GM23338 (cell line): ENCODE measurements at regions not wholly inside any gene's neighbourhood (a gene's known extent, or its start where the extent isn't known, plus 50 kb on each side); places are given as distances from the start of the nearest gene placed in this dataset.
"Not testable (repeated sequence)": the region's sequence is repeated elsewhere in the genome, so short reads cannot be mapped to it uniquely, and the experiment has no call there.

Experiments used
- ATAC-seq: fragments of 200-7000 bp; cut with Tn5 transposase; 3 replicates; pipeline ENCODE4 v1.9.1; 2020
- DNase-seq: peaks from one replicate; pipeline ENCODE4 v3.0.0-alpha.2; 2015; ENCODE audit warnings: low spot score
- H2AFZ ChIP-seq: fragments of 200-600 bp; sonication (generic); 2 replicates; pipeline ENCODE4 v1.8.0; 2016; ENCODE audit warnings: antibody characterized with exemption, mild to moderate bottlenecking, moderate library complexity
- H3F3A ChIP-seq: fragments of 200-600 bp; sonication (generic); replicated peaks from 2 replicates; pipeline ENCODE4 v1.8.0; 2017; ENCODE audit warnings: antibody characterized with exemption, mixed run types, low read depth
- H3K27ac ChIP-seq: fragments of 200-600 bp; sonication (generic); 2 replicates; pipeline ENCODE4 v1.6.1; 2016; ENCODE audit warnings: low read depth
- H3K27me3 ChIP-seq: fragments of 200-600 bp; sonication (generic); 2 replicates; pipeline ENCODE4 v1.8.0; 2016; ENCODE audit warnings: mild to moderate bottlenecking, mixed run types, moderate library complexity; ENCODE audit not compliant: insufficient read depth
- H3K36me3 ChIP-seq: fragments of 200-600 bp; sonication (generic); 2 replicates; pipeline ENCODE4 v1.8.0; 2016; ENCODE audit warnings: mild to moderate bottlenecking; ENCODE audit not compliant: insufficient read depth
- H3K4me1 ChIP-seq: fragments of 200-600 bp; sonication (generic); 2 replicates; pipeline ENCODE4 v1.8.0; 2016; ENCODE audit warnings: mild to moderate bottlenecking, moderate library complexity; ENCODE audit not compliant: insufficient read depth
- H3K4me2 ChIP-seq: fragments of 200-600 bp; sonication (generic); 2 replicates; pipeline ENCODE4 v1.7.1; 2017; ENCODE audit warnings: mixed run types
- H3K4me3 ChIP-seq: fragments of 200-600 bp; sonication (generic); 2 replicates; pipeline ENCODE4 v1.6.1; 2016; ENCODE audit warnings: mixed run types
- H3K79me2 ChIP-seq: fragments of 200-600 bp; sonication (generic); replicated peaks from 2 replicates; pipeline ENCODE4 v1.8.0; 2017; ENCODE audit warnings: mild to moderate bottlenecking; ENCODE audit not compliant: insufficient read depth
- H3K9me2 ChIP-seq: fragments of 200-600 bp; sonication (generic); 2 replicates; pipeline ENCODE4 v1.8.0; 2017; ENCODE audit not compliant: insufficient read depth
- H4K20me1 ChIP-seq: fragments of 200-600 bp; sonication (generic); replicated peaks from 2 replicates; pipeline ENCODE4 v1.8.0; 2017; ENCODE audit warnings: mild to moderate bottlenecking; ENCODE audit not compliant: insufficient read depth
- H3K27ac Mint-ChIP-seq: 2 replicates; pipeline ENCODE4 v1.8.0; 2020; ENCODE audit warnings: inconsistent platforms, mild to moderate bottlenecking, moderate library complexity, mixed read lengths
- H3K27me3 Mint-ChIP-seq: 3 replicates; pipeline ENCODE4 v1.8.0; 2022; ENCODE audit warnings: low read depth, mild to moderate bottlenecking, moderate library complexity, mixed read lengths, inconsistent platforms; ENCODE audit not compliant: insufficient read depth, poor library complexity
- H3K36me3 Mint-ChIP-seq: 3 replicates; pipeline ENCODE4 v1.8.0; 2021; ENCODE audit warnings: low read depth, mild to moderate bottlenecking, inconsistent platforms, moderate library complexity, mixed read lengths
- H3K4me1 Mint-ChIP-seq: 3 replicates; pipeline ENCODE4 v1.8.0; 2020; ENCODE audit warnings: mild to moderate bottlenecking, inconsistent platforms, mixed read lengths
- H3K4me3 Mint-ChIP-seq: 3 replicates; pipeline ENCODE4 v1.8.0; 2021; ENCODE audit warnings: moderate library complexity, mild to moderate bottlenecking, inconsistent platforms, mixed read lengths
- H3K9me3 Mint-ChIP-seq: 3 replicates; pipeline ENCODE4 v1.8.0; 2020; ENCODE audit warnings: moderate library complexity, mild to moderate bottlenecking, inconsistent platforms, mixed read lengths
- CREB1 ChIP-seq: fragments of 250-450 bp; sonication (Bioruptor Pico); IDR thresholded peaks from 2 replicates; pipeline ENCODE4 v1.5.0; 2020; ENCODE audit warnings: low read depth, mild to moderate bottlenecking, moderate library complexity
- EZH2 ChIP-seq: fragments of 200-600 bp; sonication (generic); IDR thresholded peaks from one replicate; pipeline ENCODE4 v1.8.0; 2017; ENCODE audit warnings: antibody characterized with exemption, mild to moderate bottlenecking, low read depth; ENCODE audit not compliant: unreplicated experiment
- JUNB ChIP-seq: IDR thresholded peaks from one replicate; pipeline ENCODE4 v1.6.1; 2016; ENCODE audit warnings: antibody characterized with exemption; ENCODE audit not compliant: unreplicated experiment
- NANOG ChIP-seq: IDR thresholded peaks from 2 replicates; pipeline ENCODE4 v1.6.1; 2016; ENCODE audit warnings: antibody characterized with exemption, borderline replicate concordance
- STAT1 ChIP-seq: IDR thresholded peaks from one replicate; pipeline ENCODE4 v1.6.1; 2016; ENCODE audit warnings: antibody characterized with exemption; ENCODE audit not compliant: unreplicated experiment
- ZNF331 ChIP-seq: fragments of 250-450 bp; sonication (Bioruptor Pico); IDR thresholded peaks from 2 replicates; pipeline ENCODE4 v1.5.0; 2020; ENCODE audit warnings: low read depth, mild to moderate bottlenecking, moderate library complexity
- ZNF462 ChIP-seq: fragments of 250-450 bp; sonication (Bioruptor Pico); IDR thresholded peaks from 2 replicates; pipeline ENCODE4 v1.5.0; 2020; ENCODE audit warnings: mild to moderate bottlenecking, moderate library complexity
- TF ChIP-seq, protein P1 (sequence below): IDR thresholded peaks from one replicate; pipeline ENCODE4 v1.6.1; 2018; ENCODE audit warnings: antibody characterized with exemption; ENCODE audit not compliant: unreplicated experiment
- TF ChIP-seq, protein P2 (sequence below): IDR thresholded peaks from 2 replicates; pipeline ENCODE4 v1.6.1; 2016; ENCODE audit warnings: antibody characterized with exemption

DNA sequence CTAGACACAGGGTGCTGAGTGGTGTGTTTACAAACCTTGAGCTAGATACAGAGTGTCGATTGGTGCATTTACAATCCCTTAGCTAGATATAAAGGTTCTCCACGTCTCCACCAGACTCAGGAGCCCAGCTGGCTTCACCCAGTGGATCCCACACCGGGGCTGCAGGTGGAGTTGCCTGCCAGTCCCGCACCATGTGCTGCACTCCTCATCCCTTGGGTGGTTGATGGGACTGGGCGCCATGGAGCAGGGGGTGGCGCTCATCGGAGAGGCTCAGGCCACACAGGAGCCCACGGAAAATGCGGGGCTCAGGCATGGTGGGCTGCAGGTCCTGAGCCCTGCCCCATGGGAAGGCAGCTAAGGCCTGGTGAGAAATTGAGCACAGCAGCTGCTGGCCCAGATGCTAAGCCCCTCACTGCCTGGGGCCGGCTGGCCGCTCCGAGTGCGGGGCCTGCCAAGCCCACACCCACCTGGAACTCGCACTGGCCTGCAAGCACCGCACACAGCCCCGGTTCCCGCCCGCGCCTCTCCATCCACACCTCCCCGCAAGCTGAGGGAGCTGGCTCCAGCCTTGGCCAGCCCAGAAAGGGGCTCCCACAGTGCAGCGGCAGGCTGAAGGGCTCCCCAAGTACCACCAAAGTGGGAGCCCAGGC lies 418.4 kb downstream of the KIF20B start:
- not testable (repeated sequence) for ATAC-seq, H4K20me1 ChIP-seq, H3K4me1 Mint-ChIP-seq, H3K9me2 ChIP-seq, H3K4me3 Mint-ChIP-seq, H3K79me2 ChIP-seq, H3K27me3 Mint-ChIP-seq, H3K27ac Mint-ChIP-seq, H3K27ac ChIP-seq, H3K27me3 ChIP-seq, H3K4me3 ChIP-seq, DNase-seq, H3K4me1 ChIP-seq, H3F3A ChIP-seq, H3K4me2 ChIP-seq, H3K36me3 ChIP-seq, H2AFZ ChIP-seq
- Mint-ChIP-seq H3K36me3 (peaks cover 28% of the 10 kb centered on the region), H3K9me3 (peaks cover 46% of the 10 kb centered on the region)

DNA sequence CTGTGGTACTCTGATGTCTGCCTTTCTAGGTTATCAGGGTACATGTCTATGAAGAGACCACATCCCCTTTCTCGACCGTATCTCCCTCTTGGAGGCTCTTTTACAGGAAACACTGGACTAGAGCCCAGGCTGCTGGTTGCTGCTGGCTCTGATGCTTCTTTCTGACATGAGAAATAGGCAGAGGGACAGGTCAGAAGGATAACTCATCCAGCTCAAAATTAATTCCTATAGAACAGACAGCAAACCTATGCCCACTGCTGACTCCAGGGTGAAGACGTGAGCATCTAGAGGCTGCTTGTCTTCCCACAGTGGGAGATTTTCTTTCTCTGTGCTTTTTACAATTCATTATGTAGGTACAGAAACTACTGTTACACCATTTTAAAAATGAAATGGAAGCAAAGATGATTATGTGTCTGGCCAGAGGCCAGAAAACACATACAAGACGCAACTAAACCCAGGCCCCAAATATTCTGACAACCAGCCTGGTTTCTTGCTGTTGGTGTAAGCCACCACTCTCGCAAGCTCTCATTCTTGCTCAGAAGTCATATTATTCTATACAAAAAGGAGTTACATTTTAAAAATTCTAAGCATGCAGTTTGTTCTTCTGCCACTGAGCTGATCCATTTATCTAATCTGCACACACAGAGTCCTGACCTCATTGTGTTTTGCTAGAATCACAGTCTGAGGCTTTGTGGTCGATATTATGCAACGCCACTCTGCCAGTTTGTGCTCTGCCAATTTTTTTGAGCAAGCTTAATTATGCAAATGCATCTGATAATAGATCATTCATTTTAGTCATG lies 424.3 kb downstream of the KIF20B start:
- Mint-ChIP-seq H3K9me3 (peaks cover 5% of the 10 kb centered on the region), H3K27ac (no peak overlapping the region), H3K4me1 (no peaks in the 10 kb centered on the region), H3K4me3 (no peak overlapping the region), H3K36me3 (peaks cover under 1% of the 10 kb centered on the region; the same call in 1 of the 3 replicates), H3K27me3 (peaks cover 3% of the 10 kb centered on the region)
- Histone ChIP-seq H3K4me1 (no peaks in the 10 kb centered on the region), H3K27me3 (no peaks in the 10 kb centered on the region), H3K4me2 (no peak overlapping the region), H3F3A (no peaks in the 10 kb centered on the region), H3K27ac (no peak overlapping the region), H4K20me1 (no peaks in the 10 kb centered on the region), H3K36me3 (no peaks in the 10 kb centered on the region; the same call in 1 of the 2 replicates), H2AFZ (no peak overlapping the region), H3K4me3 (no peak overlapping the region), H3K79me2 (no peaks in the 10 kb centered on the region), H3K9me2 (peaks cover 29% of the 10 kb centered on the region; the same call in 1 of the 2 replicates)
- no peak for ATAC-seq
- DNase-seq = no peak
- TF ChIP-seq ZNF462 (CRISPR knock-in tag) (no peak), STAT1 (no peak), ZNF331 (no peak), JUNB (no peak), CREB1 (CRISPR knock-in tag) (no peak), NANOG (no peak), EZH2 (no peak)
- TF ChIP-seq, protein P1, sequence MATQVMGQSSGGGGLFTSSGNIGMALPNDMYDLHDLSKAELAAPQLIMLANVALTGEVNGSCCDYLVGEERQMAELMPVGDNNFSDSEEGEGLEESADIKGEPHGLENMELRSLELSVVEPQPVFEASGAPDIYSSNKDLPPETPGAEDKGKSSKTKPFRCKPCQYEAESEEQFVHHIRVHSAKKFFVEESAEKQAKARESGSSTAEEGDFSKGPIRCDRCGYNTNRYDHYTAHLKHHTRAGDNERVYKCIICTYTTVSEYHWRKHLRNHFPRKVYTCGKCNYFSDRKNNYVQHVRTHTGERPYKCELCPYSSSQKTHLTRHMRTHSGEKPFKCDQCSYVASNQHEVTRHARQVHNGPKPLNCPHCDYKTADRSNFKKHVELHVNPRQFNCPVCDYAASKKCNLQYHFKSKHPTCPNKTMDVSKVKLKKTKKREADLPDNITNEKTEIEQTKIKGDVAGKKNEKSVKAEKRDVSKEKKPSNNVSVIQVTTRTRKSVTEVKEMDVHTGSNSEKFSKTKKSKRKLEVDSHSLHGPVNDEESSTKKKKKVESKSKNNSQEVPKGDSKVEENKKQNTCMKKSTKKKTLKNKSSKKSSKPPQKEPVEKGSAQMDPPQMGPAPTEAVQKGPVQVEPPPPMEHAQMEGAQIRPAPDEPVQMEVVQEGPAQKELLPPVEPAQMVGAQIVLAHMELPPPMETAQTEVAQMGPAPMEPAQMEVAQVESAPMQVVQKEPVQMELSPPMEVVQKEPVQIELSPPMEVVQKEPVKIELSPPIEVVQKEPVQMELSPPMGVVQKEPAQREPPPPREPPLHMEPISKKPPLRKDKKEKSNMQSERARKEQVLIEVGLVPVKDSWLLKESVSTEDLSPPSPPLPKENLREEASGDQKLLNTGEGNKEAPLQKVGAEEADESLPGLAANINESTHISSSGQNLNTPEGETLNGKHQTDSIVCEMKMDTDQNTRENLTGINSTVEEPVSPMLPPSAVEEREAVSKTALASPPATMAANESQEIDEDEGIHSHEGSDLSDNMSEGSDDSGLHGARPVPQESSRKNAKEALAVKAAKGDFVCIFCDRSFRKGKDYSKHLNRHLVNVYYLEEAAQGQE = no peak
- TF ChIP-seq, protein P2, sequence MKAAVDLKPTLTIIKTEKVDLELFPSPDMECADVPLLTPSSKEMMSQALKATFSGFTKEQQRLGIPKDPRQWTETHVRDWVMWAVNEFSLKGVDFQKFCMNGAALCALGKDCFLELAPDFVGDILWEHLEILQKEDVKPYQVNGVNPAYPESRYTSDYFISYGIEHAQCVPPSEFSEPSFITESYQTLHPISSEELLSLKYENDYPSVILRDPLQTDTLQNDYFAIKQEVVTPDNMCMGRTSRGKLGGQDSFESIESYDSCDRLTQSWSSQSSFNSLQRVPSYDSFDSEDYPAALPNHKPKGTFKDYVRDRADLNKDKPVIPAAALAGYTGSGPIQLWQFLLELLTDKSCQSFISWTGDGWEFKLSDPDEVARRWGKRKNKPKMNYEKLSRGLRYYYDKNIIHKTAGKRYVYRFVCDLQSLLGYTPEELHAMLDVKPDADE = no peak
